ENCODE measurements at regions not wholly inside any gene's neighbourhood (a gene's known extent, or its start where the extent isn't known, plus 50 kb on each side); places are given as distances from the start of the nearest gene placed in this dataset.

DNA sequence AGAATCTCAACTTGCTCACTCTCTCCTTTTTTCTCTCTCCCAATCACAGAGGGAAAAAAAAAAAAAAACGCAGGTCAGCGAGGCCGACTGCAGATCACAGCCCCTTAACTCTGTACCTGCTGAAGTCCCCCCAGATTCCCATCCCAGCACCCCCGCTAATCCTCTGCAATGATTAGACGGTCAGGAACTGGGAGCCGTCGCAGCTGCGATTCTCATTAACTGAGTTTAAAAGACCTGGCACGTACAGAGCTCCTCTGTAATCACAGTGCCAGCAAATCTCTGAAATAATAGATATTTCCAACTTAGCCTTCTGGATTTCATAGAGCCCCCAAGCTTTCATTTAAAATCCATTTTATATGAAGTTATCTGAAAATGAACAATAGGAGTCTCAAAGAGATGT lies 84.4 kb downstream of the ANKRD60 start:
- Histone ChIP-seq H3K27ac (ENCODE audit: insufficient read depth in 1 of 2, low read depth in 1 of 2, low read length in 2 of 2, poor library complexity in 1 of 2, severe bottlenecking in 2 of 2) (no peak overlapping the region), H3K4me3 (ENCODE audit: control insufficient read depth in 1 of 7, extremely low read depth in 1 of 7, insufficient read depth in 4 of 7, low read depth in 2 of 7, low read length in 6 of 7) (no peak overlapping the region), H3K4me1 (ENCODE audit: control extremely low read depth in 1 of 4, control insufficient read depth in 4 of 4, insufficient read depth in 4 of 4, low read length in 3 of 4) (no peaks in the 10 kb centered on the region), H3K27me3 (replicated peaks in 2 of 5; ENCODE audit: control insufficient read depth in 4 of 5, insufficient read depth in 5 of 5, low read length in 4 of 5) (peaks cover 2 to 49% (median 11%) of the 10 kb centered on the region in 5 experiments), H3K9me3 (ENCODE audit: control extremely low read depth in 1 of 5, control insufficient read depth in 4 of 5, insufficient read depth in 2 of 5, low read depth in 1 of 5, low read length in 4 of 5) (peaks cover 0 to 10% (median 5%) of the 10 kb centered on the region in 5 experiments), H3K36me3 (ENCODE audit: control insufficient read depth in 4 of 4, insufficient read depth in 4 of 4, low read length in 3 of 4) (no peaks in the 10 kb centered on the region)
- no peak for DNase-seq
- POLR2A ChIA-PET: no interaction called here
- CTCF ChIA-PET: no interaction called here
- 100% methylated on average over 7 of the region's 9 CpGs for WGBS (ENCODE audit: insufficient coverage)

GRCh38 chr20:58143531-58143930 lies 84.9 kb downstream of the ANKRD60 start:
- Histone ChIP-seq H3K27ac (ENCODE audit: insufficient read depth in 1 of 2, low read depth in 1 of 2, low read length in 2 of 2, poor library complexity in 1 of 2, severe bottlenecking in 2 of 2) (no peak overlapping the region), H3K4me1 (ENCODE audit: control extremely low read depth in 1 of 4, control insufficient read depth in 4 of 4, insufficient read depth in 4 of 4, low read length in 3 of 4) (no peaks in the 10 kb centered on the region), H3K9me3 (ENCODE audit: control extremely low read depth in 1 of 5, control insufficient read depth in 4 of 5, insufficient read depth in 2 of 5, low read depth in 1 of 5, low read length in 4 of 5) (peaks cover 0 to 10% (median 5%) of the 10 kb centered on the region in 5 experiments), H3K36me3 (ENCODE audit: control insufficient read depth in 4 of 4, insufficient read depth in 4 of 4, low read length in 3 of 4) (no peaks in the 10 kb centered on the region), H3K4me3 (ENCODE audit: control insufficient read depth in 1 of 7, extremely low read depth in 1 of 7, insufficient read depth in 4 of 7, low read depth in 2 of 7, low read length in 6 of 7) (no peak overlapping the region), H3K27me3 (replicated peaks in 2 of 5; ENCODE audit: control insufficient read depth in 4 of 5, insufficient read depth in 5 of 5, low read length in 4 of 5) (peaks cover 2 to 48% (median 15%) of the 10 kb centered on the region in 5 experiments)
- ChIA-PET CTCF (no interaction called here), POLR2A (no interaction called here)
- no peak for DNase-seq

DNA sequence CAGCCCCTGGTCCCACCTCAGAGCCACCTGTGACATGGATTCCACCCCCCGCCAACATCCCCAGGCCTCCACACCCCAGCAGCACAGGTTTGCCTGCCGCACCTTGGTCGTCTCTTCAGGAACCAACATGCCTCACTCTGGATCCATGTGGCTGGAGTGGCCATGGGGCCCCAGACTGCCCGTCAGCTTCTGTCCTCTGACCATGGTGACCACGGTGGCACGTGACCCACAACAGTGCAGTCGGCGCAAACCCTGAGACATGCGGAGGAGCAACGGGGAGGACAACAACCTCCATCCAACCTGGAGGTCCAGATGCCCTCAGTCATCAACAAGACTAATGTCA lies 85.6 kb downstream of the ANKRD60 start:
- no peak overlapping the region for H3K4me3 ChIP-seq (ENCODE audit: control insufficient read depth in 1 of 7, extremely low read depth in 1 of 7, insufficient read depth in 4 of 7, low read depth in 2 of 7, low read length in 6 of 7)
- ChIA-PET POLR2A (no interaction called here), CTCF (no interaction called here)
- H3K9me3 ChIP-seq (ENCODE audit: control extremely low read depth in 1 of 5, control insufficient read depth in 4 of 5, insufficient read depth in 2 of 5, low read depth in 1 of 5, low read length in 4 of 5): peaks cover 0 to 6% (median 5%) of the 10 kb centered on the region in 5 experiments
- DNase-seq: no peak
- peaks cover 2 to 48% (median 17%) of the 10 kb centered on the region in 5 experiments for H3K27me3 ChIP-seq (replicated peaks in 2 of 5; ENCODE audit: control insufficient read depth in 4 of 5, insufficient read depth in 5 of 5, low read length in 4 of 5)
- no peaks in the 10 kb centered on the region for H3K36me3 ChIP-seq (ENCODE audit: control insufficient read depth in 4 of 4, insufficient read depth in 4 of 4, low read length in 3 of 4)
- WGBS (ENCODE audit: insufficient coverage): 97% methylated on average over 10 of the region's 10 CpGs
- no peak overlapping the region for H3K27ac ChIP-seq (ENCODE audit: insufficient read depth in 1 of 2, low read depth in 1 of 2, low read length in 2 of 2, poor library complexity in 1 of 2, severe bottlenecking in 2 of 2)
- H3K4me1 ChIP-seq (ENCODE audit: control extremely low read depth in 1 of 4, control insufficient read depth in 4 of 4, insufficient read depth in 4 of 4, low read length in 3 of 4): no peaks in the 10 kb centered on the region

DNA sequence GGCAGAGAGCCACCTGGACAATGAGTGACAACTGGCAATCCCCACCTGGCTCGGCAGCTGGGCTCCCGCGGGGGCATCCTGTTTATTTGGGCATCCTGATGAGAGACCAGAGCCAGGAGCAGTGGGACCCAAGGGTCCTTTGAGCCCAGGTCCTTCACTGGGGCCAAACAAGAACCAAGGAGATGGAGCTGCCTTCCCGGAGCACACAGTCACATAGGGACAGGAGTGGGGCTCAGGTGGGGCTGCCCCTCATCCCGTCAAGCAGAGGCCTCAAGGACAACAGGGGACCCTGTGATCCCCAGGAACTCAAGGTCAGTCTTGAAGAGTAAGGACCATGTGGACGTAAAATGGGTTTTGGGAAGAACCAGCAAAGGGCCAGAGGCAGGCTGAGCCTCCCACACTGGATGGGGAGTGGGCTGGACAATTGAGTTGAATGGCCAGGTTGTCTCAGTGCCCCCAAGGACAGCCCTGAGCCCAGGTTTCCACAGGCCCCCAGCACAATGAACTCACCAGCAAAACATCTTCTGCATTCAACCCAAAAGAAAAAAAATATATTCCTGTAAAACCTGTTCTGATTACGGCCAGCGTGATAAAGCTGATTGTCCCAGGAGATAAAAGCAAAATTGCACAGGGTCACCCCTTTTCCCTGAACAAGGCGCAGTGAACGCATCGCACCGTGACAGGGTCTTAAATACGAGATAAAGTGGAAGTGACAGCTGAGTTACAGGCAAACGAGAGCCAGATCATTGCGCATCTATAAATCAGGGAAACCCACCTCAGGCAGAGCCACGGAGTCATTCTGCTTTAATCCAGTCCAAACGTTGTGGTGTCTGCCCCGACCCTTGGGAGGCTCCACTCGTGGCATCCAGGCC lies 86.2 kb downstream of the ANKRD60 start:
- no peak overlapping the region for H3K27ac ChIP-seq (ENCODE audit: insufficient read depth in 1 of 2, low read depth in 1 of 2, low read length in 2 of 2, poor library complexity in 1 of 2, severe bottlenecking in 2 of 2)
- 90% methylated on average over 18 of the region's 19 CpGs for WGBS (ENCODE audit: insufficient coverage)
- no peaks in the 10 kb centered on the region for H3K4me1 ChIP-seq (ENCODE audit: control extremely low read depth in 1 of 4, control insufficient read depth in 4 of 4, insufficient read depth in 4 of 4, low read length in 3 of 4)
- peaks cover 0 to 3% (median under 1%) of the 10 kb centered on the region in 5 experiments for H3K9me3 ChIP-seq (ENCODE audit: control extremely low read depth in 1 of 5, control insufficient read depth in 4 of 5, insufficient read depth in 2 of 5, low read depth in 1 of 5, low read length in 4 of 5)
- POLR2A ChIA-PET: no interaction called here
- no peak for DNase-seq
- H3K27me3 ChIP-seq (replicated peaks in 2 of 5; ENCODE audit: control insufficient read depth in 4 of 5, insufficient read depth in 5 of 5, low read length in 4 of 5): peaks cover 2 to 48% (median 17%) of the 10 kb centered on the region in 5 experiments
- H3K36me3 ChIP-seq (ENCODE audit: control insufficient read depth in 4 of 4, insufficient read depth in 4 of 4, low read length in 3 of 4): no peaks in the 10 kb centered on the region
- CTCF ChIA-PET: no interaction called here
- no peak overlapping the region for H3K4me3 ChIP-seq (ENCODE audit: control insufficient read depth in 1 of 7, extremely low read depth in 1 of 7, insufficient read depth in 4 of 7, low read depth in 2 of 7, low read length in 6 of 7)

DNA sequence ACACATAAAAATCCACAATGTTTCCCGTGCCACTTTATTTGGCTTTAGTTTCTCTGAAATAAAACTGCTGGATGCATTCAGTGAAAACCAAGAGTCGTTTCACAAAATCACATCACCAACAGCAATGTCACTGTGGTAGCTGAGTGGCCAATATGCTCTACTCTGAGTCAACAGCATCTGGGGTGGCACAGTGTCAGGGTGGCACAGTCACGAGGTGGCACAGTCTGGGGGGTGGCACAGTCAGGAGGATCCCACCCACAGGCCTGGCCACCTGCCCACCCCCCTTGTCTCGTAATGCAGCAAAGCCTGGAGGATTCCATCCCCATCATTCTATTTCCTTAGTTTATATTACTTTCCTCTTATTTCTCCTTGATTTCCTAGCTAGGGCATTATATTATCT lies 87.0 kb downstream of the ANKRD60 start:
- DNase-seq: no peak

DNA sequence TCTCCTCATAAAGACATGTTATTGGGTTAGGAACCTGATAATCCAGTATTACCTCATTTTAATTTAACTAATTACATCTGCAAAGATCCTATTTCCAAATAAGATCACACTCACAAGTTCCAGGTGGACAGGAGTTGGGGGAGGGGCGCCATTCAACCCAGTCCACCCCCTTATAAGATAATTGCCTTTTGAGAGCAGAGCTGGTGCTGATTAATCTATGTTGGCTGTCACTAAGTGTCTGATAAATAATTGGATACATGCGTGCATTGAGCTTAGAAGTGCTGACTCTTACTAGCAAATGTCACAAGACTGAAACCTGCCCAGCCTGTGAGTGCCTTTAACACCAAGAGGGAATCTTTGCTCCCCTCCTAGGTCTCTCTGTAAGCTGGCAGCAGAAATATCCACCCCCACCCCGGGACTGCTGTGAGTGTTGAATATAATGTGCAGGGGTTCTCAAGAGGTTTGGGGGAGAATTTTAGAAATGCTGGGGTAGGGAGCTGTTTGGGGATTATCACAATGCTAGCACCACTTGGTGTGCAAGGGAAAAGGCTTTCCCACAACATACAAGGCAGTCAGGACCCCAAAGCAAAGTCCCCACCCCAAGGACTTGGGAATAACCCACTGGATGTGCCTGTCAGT lies 87.5 kb downstream of the ANKRD60 start:
- no peaks in the 10 kb centered on the region for H3K9me3 ChIP-seq (ENCODE audit: control extremely low read depth in 1 of 5, control insufficient read depth in 4 of 5, insufficient read depth in 2 of 5, low read depth in 1 of 5, low read length in 4 of 5)
- no peaks in the 10 kb centered on the region for H3K4me1 ChIP-seq (ENCODE audit: control extremely low read depth in 1 of 4, control insufficient read depth in 4 of 4, insufficient read depth in 4 of 4, low read length in 3 of 4)
- no peak overlapping the region for H3K4me3 ChIP-seq (ENCODE audit: control insufficient read depth in 1 of 7, extremely low read depth in 1 of 7, insufficient read depth in 4 of 7, low read depth in 2 of 7, low read length in 6 of 7)
- 100% methylated on average over 1 of the region's 3 CpGs for WGBS (ENCODE audit: insufficient coverage)
- CTCF ChIA-PET: no interaction called here
- no peak overlapping the region for H3K27ac ChIP-seq (ENCODE audit: insufficient read depth in 1 of 2, low read depth in 1 of 2, low read length in 2 of 2, poor library complexity in 1 of 2, severe bottlenecking in 2 of 2)
- POLR2A ChIA-PET: interaction anchor here (0.6 kb wide), 1 partner anchor 75 kb away, joined by 3 read pairs; no protein-coding TSS in a partner anchor
- H3K36me3 ChIP-seq (ENCODE audit: control insufficient read depth in 4 of 4, insufficient read depth in 4 of 4, low read length in 3 of 4): no peaks in the 10 kb centered on the region
- peaks cover 2 to 56% (median 18%) of the 10 kb centered on the region in 5 experiments for H3K27me3 ChIP-seq (replicated peaks in 2 of 5; ENCODE audit: control insufficient read depth in 4 of 5, insufficient read depth in 5 of 5, low read length in 4 of 5)
- no peak for DNase-seq

More for the DNA sequence above, 87.0 kb downstream of the ANKRD60 start:
- Histone ChIP-seq H3K36me3 (ENCODE audit: control insufficient read depth in 4 of 4, insufficient read depth in 4 of 4, low read length in 3 of 4) (no peaks in the 10 kb centered on the region), H3K4me3 (ENCODE audit: control insufficient read depth in 1 of 7, extremely low read depth in 1 of 7, insufficient read depth in 4 of 7, low read depth in 2 of 7, low read length in 6 of 7) (no peak overlapping the region), H3K4me1 (ENCODE audit: control extremely low read depth in 1 of 4, control insufficient read depth in 4 of 4, insufficient read depth in 4 of 4, low read length in 3 of 4) (no peaks in the 10 kb centered on the region), H3K27ac (ENCODE audit: insufficient read depth in 1 of 2, low read depth in 1 of 2, low read length in 2 of 2, poor library complexity in 1 of 2, severe bottlenecking in 2 of 2) (no peak overlapping the region), H3K9me3 (ENCODE audit: control extremely low read depth in 1 of 5, control insufficient read depth in 4 of 5, insufficient read depth in 2 of 5, low read depth in 1 of 5, low read length in 4 of 5) (no peaks in the 10 kb centered on the region), H3K27me3 (replicated peaks in 2 of 5; ENCODE audit: control insufficient read depth in 4 of 5, insufficient read depth in 5 of 5, low read length in 4 of 5) (peaks cover 2 to 51% (median 17%) of the 10 kb centered on the region in 5 experiments)
- ChIA-PET CTCF (no interaction called here), POLR2A (no interaction called here)
- WGBS (ENCODE audit: insufficient coverage): 93% methylated on average over 2 of the region's 4 CpGs

Measured in common myeloid progenitor, CD34-positive (primary cell).